NCI-H2029 treated with DMSO at 0.1 percent for 48 hours (cell line): ENCODE measurements at regions not wholly inside any gene's neighbourhood (a gene's known extent, or its start where the extent isn't known, plus 50 kb on each side); places are given as distances from the start of the nearest gene placed in this dataset.

Experiments
- DNase-seq: peaks from one replicate; lab custom pipeline; 2025; lab: John Stamatoyannopoulos, UW

GRCh38 chr7:33852838-33853237, 52.5 kb upstream of the BMPER start:
- DNase-seq, result no peak

- DNase-seq, result no peak
These were observed 51.8 kb upstream of the BMPER start for GRCh38 chr7:33853361-33854062.

GRCh38 chr7:33854178-33854577, 51.2 kb upstream of the BMPER start:
- no peak for DNase-seq

GRCh38 chr7:33854801-33855350, 50.5 kb upstream of the BMPER start:
- DNase-seq, result no peak
